ENCODE measurements at regions not wholly inside any gene's neighbourhood (a gene's known extent, or its start where the extent isn't known, plus 50 kb on each side); places are given as distances from the start of the nearest gene placed in this dataset.

DNA sequence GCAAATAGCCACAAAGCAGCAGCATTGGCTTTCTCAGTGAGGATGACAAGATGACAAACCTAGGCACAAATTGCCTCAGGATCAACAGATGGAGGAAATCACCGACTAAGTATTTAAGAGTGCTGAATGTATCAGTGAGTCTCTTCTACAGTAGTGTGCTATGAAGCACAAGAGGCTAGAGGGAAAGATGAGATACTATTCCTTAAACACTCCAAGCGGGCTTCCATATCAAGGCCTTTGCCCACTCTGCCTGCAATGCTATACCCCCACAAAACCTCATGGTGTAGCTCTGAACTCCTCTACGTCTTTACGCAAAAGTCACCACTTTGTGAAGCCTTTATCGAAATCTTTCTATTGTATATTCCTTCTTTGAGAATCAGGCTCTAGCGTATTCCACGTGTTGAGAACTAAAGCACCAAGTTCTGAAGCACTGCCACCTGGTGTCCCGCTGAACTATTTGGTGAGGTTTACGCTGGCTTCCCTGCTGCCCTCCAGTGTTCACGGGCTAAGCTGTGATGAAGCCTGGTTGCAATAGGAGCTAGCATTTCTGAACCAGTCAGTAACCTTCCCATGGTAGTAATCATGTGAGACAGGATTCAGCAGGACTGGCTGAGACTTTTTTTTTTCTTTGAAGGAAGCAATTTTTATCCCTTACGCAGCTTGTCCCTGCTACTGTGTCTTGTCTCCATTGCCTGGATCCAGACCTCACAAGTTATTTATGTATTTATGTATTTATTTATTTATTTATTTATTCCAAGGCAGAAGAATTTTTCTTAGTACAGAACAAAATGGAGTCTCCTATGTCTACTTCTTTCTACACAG lies 426.5 kb upstream of the OR4E1 start:
- no peak overlapping the region for H3K9ac ChIP-seq (ENCODE audit: low read depth, low read length)
- intact Hi-C loops (cut with micrococcal nuclease) (loop anchor here (5.0 kb wide), 1 partner anchor 118 kb away; no protein-coding TSS in a partner anchor), in situ Hi-C loops (cut with MboI; ENCODE audit: low sequenced_read_pairs) (no loop called here), dilution Hi-C loops (cut with HindIII; ENCODE audit: low sequenced_read_pairs, unreplicated experiment) (no loop called here)
- no peaks in the 10 kb centered on the region for H3K4me1 ChIP-seq (ENCODE audit: control insufficient read depth, insufficient read depth, low read length)
- TF ChIP-seq, protein P1, sequence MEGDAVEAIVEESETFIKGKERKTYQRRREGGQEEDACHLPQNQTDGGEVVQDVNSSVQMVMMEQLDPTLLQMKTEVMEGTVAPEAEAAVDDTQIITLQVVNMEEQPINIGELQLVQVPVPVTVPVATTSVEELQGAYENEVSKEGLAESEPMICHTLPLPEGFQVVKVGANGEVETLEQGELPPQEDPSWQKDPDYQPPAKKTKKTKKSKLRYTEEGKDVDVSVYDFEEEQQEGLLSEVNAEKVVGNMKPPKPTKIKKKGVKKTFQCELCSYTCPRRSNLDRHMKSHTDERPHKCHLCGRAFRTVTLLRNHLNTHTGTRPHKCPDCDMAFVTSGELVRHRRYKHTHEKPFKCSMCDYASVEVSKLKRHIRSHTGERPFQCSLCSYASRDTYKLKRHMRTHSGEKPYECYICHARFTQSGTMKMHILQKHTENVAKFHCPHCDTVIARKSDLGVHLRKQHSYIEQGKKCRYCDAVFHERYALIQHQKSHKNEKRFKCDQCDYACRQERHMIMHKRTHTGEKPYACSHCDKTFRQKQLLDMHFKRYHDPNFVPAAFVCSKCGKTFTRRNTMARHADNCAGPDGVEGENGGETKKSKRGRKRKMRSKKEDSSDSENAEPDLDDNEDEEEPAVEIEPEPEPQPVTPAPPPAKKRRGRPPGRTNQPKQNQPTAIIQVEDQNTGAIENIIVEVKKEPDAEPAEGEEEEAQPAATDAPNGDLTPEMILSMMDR (conservative IDR thresholded peaks at IDR 0.05; ENCODE audit: low read depth, low read length), result peak; percentile 52
- peak; percentile 19; the same call in 1 of the 2 replicates for TF ChIP-seq RAD21 (IDR thresholded peaks at IDR 0.05; ENCODE audit: low read length)
- TF ChIP-seq SMC3 (IDR thresholded peaks at IDR 0.05; ENCODE audit: low read depth, low read length), result peak; percentile 7; the same call in 1 of the 2 replicates
- no peak for TF ChIP-seq FOS (IDR thresholded peaks at IDR 0.05; ENCODE audit: low read depth, low read length)
- no peak overlapping the region for H3K23ac ChIP-seq (ENCODE audit: low read depth, low read length)
- WGBS, 2 experiments (ENCODE audit: extremely low coverage in 2 of 2, insufficient read length in 1 of 2), result 24% methylated on average over 3 of the region's 11 CpGs; no CpG with 5 or more reads in 1 of the 2 experiments
- H3K9me3 ChIP-seq (ENCODE audit: control insufficient read depth, insufficient read depth, low read length), result no peaks in the 10 kb centered on the region
- no peaks in the 10 kb centered on the region for H3K36me3 ChIP-seq (ENCODE audit: control insufficient read depth, insufficient read depth, low read length)
- H3K14ac ChIP-seq (replicated peaks; ENCODE audit: low read depth, low read length), result no peak overlapping the region
- no peak overlapping the region for H2BK120ac ChIP-seq (ENCODE audit: low read depth, low read length)
- no peak overlapping the region for H3K4ac ChIP-seq (ENCODE audit: low read depth, low read length)
- H3K56ac ChIP-seq (ENCODE audit: extremely low read depth, insufficient read depth, low read length), result no peak overlapping the region
- no peak overlapping the region for H2AK5ac ChIP-seq (ENCODE audit: low read depth, low read length)
- no peak overlapping the region for H2BK15ac ChIP-seq (ENCODE audit: low read depth, low read length)
- no peaks in the 10 kb centered on the region for H4K20me1 ChIP-seq (ENCODE audit: insufficient read depth, low read length)
- H3K9me1 ChIP-seq (ENCODE audit: insufficient read depth, low read length), result no peaks in the 10 kb centered on the region
- no peaks in the 10 kb centered on the region for H3K79me1 ChIP-seq (ENCODE audit: low read depth in 1 of 2, low read length in 2 of 2)
- no peak overlapping the region for H4K8ac ChIP-seq (ENCODE audit: low read depth in 2 of 2, low read length in 2 of 2)
- H2BK5ac ChIP-seq (ENCODE audit: low read depth, low read length, poor library complexity, severe bottlenecking), result no peak overlapping the region
- H4K5ac ChIP-seq (ENCODE audit: low read depth, low read length), result no peak overlapping the region
- H3K27me3 ChIP-seq (ENCODE audit: control insufficient read depth, insufficient read depth, low read length), result peaks cover 8% of the 10 kb centered on the region
- H2AFZ ChIP-seq (replicated peaks; ENCODE audit: low read length, poor library complexity), result no peak overlapping the region
- peak; percentile 36 for DNase-seq
- H4K91ac ChIP-seq (ENCODE audit: insufficient read depth, low read depth, low read length), result no peak overlapping the region
- no peak overlapping the region for H3K18ac ChIP-seq (ENCODE audit: low read depth, low read length)
- peak; percentile 80 for ATAC-seq (ENCODE audit: low read depth)
- H3K4me2 ChIP-seq (ENCODE audit: low read depth, low read length), result no peak overlapping the region
- no peak overlapping the region for H2BK20ac ChIP-seq (ENCODE audit: low read depth, low read length)
- no peak overlapping the region for H3K27ac ChIP-seq (ENCODE audit: insufficient read depth, low read length)
- ChIA-PET POLR2A (ENCODE audit: unreplicated experiment) (no interaction called here), CTCF (interaction anchor here (0.8 to 1.3 kb wide), 5 partner anchors 12 to 182 kb away, joined by 3 to 5 read pairs (median 3); no protein-coding TSS in a partner anchor)
- H3K4me3 ChIP-seq (ENCODE audit: insufficient read depth, low read depth, low read length), result no peak overlapping the region
- BruUV-seq (replicated peaks), result no TSS peak
- no peak overlapping the region for H2AK9ac ChIP-seq (replicated peaks; ENCODE audit: low read depth, low read length, poor library complexity)

All from IMR-90 (cell line).